Tibial nerve (tissue), 4 donors: ENCODE measurements at regions not wholly inside any gene's neighbourhood (a gene's known extent, or its start where the extent isn't known, plus 50 kb on each side); places are given as distances from the start of the nearest gene placed in this dataset.

Experiments used
- DNase-seq, 2 donors: peaks; one replicate each; pipeline ENCODE4 v3.0.0-alpha.2; 2019; ENCODE audit warnings: low spot score in 2 of 2
- H3K27ac ChIP-seq, 4 donors: fragments of 200-600 bp; sonication (generic) in 3 of 4; one replicate each; pipeline ENCODE4 v1.5.1; 2017 to 2019; ENCODE audit warnings: mild to moderate bottlenecking in 1 of 4
- H3K27me3 ChIP-seq, 2 donors: fragments of 200-600 bp; sonication (generic) in 1 of 2; one replicate each; pipeline versions ENCODE4 v1.5.1 to v1.6.0; 2017 to 2019
- H3K36me3 ChIP-seq, 3 donors: fragments of 200-600 bp; sonication (generic); one replicate each; pipeline ENCODE4 v1.5.1; 2018 to 2019
- H3K4me1 ChIP-seq, 4 donors: fragments of 200-600 bp; sonication (generic) in 3 of 4; one replicate each; pipeline ENCODE4 v1.5.1; 2017 to 2019
- H3K4me3 ChIP-seq, 4 donors: fragments of 200-600 bp; sonication (generic) in 3 of 4; one replicate each; pipeline ENCODE4 v1.5.1; 2017 to 2019; ENCODE audit warnings: mild to moderate bottlenecking in 1 of 4, moderate library complexity in 1 of 4
- H3K9me3 ChIP-seq, 4 donors: fragments of 200-600 bp; sonication (generic) in 3 of 4; one replicate each; pipeline ENCODE4 v1.5.1; 2017 to 2019
- EP300 ChIP-seq, 2 donors: sonication (generic); formaldehyde crosslinking; IDR thresholded peaks; one replicate each; pipeline ENCODE4 v1.6.1; 2017; ENCODE audit warnings: antibody characterized with exemption in 2 of 2, mild to moderate bottlenecking in 1 of 2
- POLR2A ChIP-seq, 2 donors: fragments of 450-650 bp; IDR thresholded peaks; one replicate each; pipeline ENCODE4 v1.6.1; 2017; ENCODE audit warnings: antibody characterized with exemption in 2 of 2, mild to moderate bottlenecking in 2 of 2, moderate library complexity in 2 of 2
- WGBS, 2 donors: methylation state at CpG; one replicate each; pipeline ENCODE4 v1.1.5; 2018; 5-methylcytosine and 5-hydroxymethylcytosine counted together
- TF ChIP-seq, protein P1 (sequence below), 5 experiments: fragments of 200-600 bp in 3 of 5; fragments of 450-650 bp in 2 of 5; sonication (generic) in 3 of 5; IDR thresholded peaks; one replicate each; pipeline ENCODE4 v1.5.1; 2016 to 2019; ENCODE audit warnings: antibody characterized with exemption in 5 of 5, mild to moderate bottlenecking in 3 of 5, moderate library complexity in 2 of 5

DNA sequence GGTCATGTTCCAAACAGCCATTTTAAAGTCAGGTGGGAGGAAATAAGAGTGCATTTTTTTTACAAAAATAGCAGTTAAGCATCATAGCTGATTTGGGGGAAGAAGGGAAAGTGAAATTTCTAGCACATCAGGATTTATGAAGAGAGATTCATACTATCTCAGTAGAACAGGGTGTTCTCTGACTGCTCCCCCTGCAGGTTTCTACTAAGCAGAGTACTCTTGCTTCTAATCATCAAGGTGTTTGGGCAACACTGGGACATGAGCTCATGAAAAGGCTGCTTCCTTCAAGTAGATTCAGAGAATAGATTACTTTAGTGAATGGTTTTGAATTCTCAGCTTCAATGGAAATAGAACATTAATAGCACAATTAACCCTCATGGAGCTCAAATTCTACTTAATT is 591.4 kb upstream of the PCDH10 start:
- no peak overlapping the region for H3K4me3 ChIP-seq
- no peaks in the 10 kb centered on the region for H3K36me3 ChIP-seq
- TF ChIP-seq POLR2A (IDR thresholded peaks at IDR 0.05) (no peak), EP300 (IDR thresholded peaks at IDR 0.05) (no peak)
- TF ChIP-seq, protein P1, sequence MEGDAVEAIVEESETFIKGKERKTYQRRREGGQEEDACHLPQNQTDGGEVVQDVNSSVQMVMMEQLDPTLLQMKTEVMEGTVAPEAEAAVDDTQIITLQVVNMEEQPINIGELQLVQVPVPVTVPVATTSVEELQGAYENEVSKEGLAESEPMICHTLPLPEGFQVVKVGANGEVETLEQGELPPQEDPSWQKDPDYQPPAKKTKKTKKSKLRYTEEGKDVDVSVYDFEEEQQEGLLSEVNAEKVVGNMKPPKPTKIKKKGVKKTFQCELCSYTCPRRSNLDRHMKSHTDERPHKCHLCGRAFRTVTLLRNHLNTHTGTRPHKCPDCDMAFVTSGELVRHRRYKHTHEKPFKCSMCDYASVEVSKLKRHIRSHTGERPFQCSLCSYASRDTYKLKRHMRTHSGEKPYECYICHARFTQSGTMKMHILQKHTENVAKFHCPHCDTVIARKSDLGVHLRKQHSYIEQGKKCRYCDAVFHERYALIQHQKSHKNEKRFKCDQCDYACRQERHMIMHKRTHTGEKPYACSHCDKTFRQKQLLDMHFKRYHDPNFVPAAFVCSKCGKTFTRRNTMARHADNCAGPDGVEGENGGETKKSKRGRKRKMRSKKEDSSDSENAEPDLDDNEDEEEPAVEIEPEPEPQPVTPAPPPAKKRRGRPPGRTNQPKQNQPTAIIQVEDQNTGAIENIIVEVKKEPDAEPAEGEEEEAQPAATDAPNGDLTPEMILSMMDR (IDR thresholded peaks at IDR 0.05) = no peak
- no peaks in the 10 kb centered on the region for H3K4me1 ChIP-seq
- H3K27ac ChIP-seq = no peak overlapping the region
- H3K9me3 ChIP-seq = no peaks in the 10 kb centered on the region
- no peaks in the 10 kb centered on the region for H3K27me3 ChIP-seq
- no peak for DNase-seq

DNA sequence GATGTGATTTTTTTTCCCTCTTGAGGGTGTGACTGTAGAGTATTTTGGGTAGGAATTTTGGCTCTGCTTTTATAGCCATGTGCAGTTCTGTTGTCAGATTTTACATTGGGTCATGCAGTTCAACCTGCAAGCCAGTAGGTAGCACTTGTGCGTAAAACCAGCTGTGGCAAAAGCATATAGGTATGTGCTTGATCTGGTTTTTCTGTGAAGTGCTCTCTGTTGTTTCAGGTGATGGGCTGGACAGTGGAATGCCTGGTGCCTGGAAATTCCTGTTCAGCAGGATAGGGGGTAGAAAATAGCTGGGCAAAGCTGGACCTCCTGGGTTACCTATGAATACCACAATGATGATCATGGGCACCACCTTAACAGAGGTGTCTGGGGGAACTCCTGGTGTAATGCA is 584.2 kb upstream of the PCDH10 start:
- no peaks in the 10 kb centered on the region for H3K9me3 ChIP-seq
- H3K27me3 ChIP-seq = no peaks in the 10 kb centered on the region
- H3K36me3 ChIP-seq = no peaks in the 10 kb centered on the region
- H3K4me3 ChIP-seq = no peak overlapping the region
- no peaks in the 10 kb centered on the region for H3K4me1 ChIP-seq
- 94 to 100% methylated on average over 1 of the region's 1 CpG for WGBS, 2 donors
- H3K27ac ChIP-seq = no peak overlapping the region
- TF ChIP-seq POLR2A (IDR thresholded peaks at IDR 0.05) = no peak
- no peak for DNase-seq

DNA sequence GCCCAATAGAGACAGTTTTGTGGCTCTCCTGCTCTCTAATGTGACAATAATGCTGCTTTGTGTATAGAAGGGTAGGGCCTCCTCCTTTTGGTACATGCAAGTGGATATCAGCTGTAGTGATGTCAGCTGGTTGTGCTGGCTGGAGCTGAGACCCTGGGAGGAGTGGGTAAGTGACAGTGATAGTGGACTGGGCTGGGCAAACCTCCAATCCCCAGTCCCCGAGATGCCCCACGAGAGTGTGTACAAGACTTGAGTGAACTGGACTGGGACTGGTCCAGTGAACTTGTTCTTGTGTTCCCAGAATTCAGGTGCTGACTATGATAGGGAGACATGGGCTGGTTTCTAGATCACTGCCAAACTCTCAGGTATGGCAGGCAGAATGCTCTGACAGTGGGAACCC is 583.6 kb upstream of the PCDH10 start:
- H3K27ac ChIP-seq = no peak overlapping the region
- no peaks in the 10 kb centered on the region for H3K27me3 ChIP-seq
- H3K4me1 ChIP-seq = no peaks in the 10 kb centered on the region
- no peaks in the 10 kb centered on the region for H3K9me3 ChIP-seq
- DNase-seq = no peak
- H3K4me3 ChIP-seq = no peak overlapping the region
- no peaks in the 10 kb centered on the region for H3K36me3 ChIP-seq
- TF ChIP-seq EP300 (IDR thresholded peaks at IDR 0.05) (no peak), POLR2A (IDR thresholded peaks at IDR 0.05) (no peak)
- 87 to 97% methylated on average over 2 of the region's 2 CpGs for WGBS, 2 donors

DNA sequence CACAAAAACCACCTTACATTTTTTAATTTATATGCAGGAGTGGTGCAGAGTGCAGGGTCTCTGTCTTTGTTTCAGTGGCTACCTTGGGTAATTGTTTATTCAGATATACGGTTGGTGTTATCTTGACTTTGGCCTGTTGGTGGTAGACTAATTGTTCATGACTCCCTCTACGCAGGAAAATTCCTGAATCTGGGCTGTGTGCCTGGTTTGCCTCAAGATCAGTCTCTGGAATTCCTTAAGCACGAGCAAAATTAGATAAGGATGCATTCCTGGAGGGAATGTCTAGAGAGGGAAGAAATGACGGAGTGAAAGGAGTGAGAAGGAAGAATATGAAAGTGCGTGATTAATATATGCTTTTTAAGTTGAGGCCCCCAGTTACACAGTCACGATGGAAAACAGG is 576.9 kb upstream of the PCDH10 start:
- H3K36me3 ChIP-seq = no peaks in the 10 kb centered on the region
- DNase-seq = no peak
- no peaks in the 10 kb centered on the region for H3K27me3 ChIP-seq
- no peak overlapping the region for H3K4me3 ChIP-seq
- no peaks in the 10 kb centered on the region for H3K4me1 ChIP-seq
- no peak overlapping the region for H3K27ac ChIP-seq
- no peaks in the 10 kb centered on the region for H3K9me3 ChIP-seq
- WGBS, 2 donors = 39 to 50% methylated on average over 6 of the region's 6 CpGs
- no peak for TF ChIP-seq EP300 (IDR thresholded peaks at IDR 0.05)
- TF ChIP-seq POLR2A (IDR thresholded peaks at IDR 0.05) = no peak
- TF ChIP-seq, protein P1 (IDR thresholded peaks at IDR 0.05) = no peak

DNA sequence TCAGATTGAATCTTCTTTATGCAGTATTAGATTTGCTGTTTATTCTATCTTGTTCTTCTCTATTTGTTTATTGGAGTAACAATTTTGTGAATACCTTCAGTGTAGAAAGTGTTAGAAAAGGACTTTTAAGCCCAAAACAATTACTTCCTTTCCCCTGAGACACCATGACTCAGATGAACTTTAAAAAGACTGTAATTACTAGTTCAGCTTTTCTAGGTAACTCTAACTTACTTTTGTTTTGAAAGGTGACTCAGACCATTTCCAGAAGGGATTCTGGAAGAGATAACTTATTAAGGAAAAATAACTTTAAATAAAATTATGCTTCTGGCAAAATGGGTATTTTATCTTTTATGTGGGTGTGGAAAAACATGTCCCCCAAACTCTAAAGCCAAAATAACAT is 561.5 kb upstream of the PCDH10 start:
- no peaks in the 10 kb centered on the region for H3K27me3 ChIP-seq
- TF ChIP-seq POLR2A (IDR thresholded peaks at IDR 0.05) (no peak), EP300 (IDR thresholded peaks at IDR 0.05) (no peak)
- TF ChIP-seq, protein P1 (IDR thresholded peaks at IDR 0.05) = no peak
- H3K9me3 ChIP-seq = no peaks in the 10 kb centered on the region
- DNase-seq = no peak
- H3K4me1 ChIP-seq = no peaks in the 10 kb centered on the region
- H3K4me3 ChIP-seq = no peak overlapping the region
- H3K36me3 ChIP-seq = no peaks in the 10 kb centered on the region
- H3K27ac ChIP-seq = no peak overlapping the region

DNA sequence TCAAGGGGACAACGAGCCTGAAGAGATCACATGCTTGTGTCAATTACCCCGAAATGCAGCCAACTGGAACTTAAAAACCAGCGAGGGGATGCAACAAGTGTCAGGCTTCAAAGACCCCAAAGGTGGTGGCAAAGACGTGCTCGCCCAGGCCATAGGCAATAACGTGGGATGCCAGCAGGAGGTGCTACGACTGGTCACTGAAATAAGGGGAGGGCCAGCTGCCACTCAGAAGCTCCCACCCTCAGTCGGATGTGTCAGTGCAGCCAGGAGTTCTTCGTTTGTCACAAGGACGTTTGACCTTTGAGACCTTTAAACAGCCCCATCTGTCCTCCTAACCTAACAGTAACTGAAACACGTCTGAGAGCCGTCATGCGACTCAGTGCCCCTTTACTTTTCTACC is 556.8 kb upstream of the PCDH10 start:
- Histone ChIP-seq H3K4me1 (no peaks in the 10 kb centered on the region), H3K9me3 (no peaks in the 10 kb centered on the region), H3K36me3 (no peaks in the 10 kb centered on the region), H3K27ac (no peak overlapping the region), H3K4me3 (no peak overlapping the region), H3K27me3 (no peaks in the 10 kb centered on the region)
- TF ChIP-seq, protein P1 (IDR thresholded peaks at IDR 0.05) = no peak
- TF ChIP-seq EP300 (IDR thresholded peaks at IDR 0.05) (no peak), POLR2A (IDR thresholded peaks at IDR 0.05) (no peak)
- DNase-seq = no peak
- WGBS, 2 donors = 79 to 87% methylated on average over 13 of the region's 13 CpGs
